HCT116 (cell line): ENCODE measurements at regions not wholly inside any gene's neighbourhood (a gene's known extent, or its start where the extent isn't known, plus 50 kb on each side); places are given as distances from the start of the nearest gene placed in this dataset.

Source experiments
- ATAC-seq: fragments of 200-7000 bp; cut with Tn5 transposase; 2 replicates; pipeline ENCODE4 v1.9.1; 2020; ENCODE audit warnings: mild to moderate bottlenecking, moderate library complexity
- BruUV-seq: library from RNA; stranded (reverse); fragments of 400-500 nt; replicated peaks from 2 replicates; lab custom pipeline; 2021; lab: Mats Ljungman, UMichigan
- CTCF ChIA-PET: fragments of 300-600 bp; sonication (Branson Sonifier 250); formaldehyde crosslinking; loops from one replicate; lab custom pipeline; 2021; ENCODE audit warnings: antibody characterized with exemption; lab: Charles Lee
- POLR2A ChIA-PET: fragments of 300-600, 350-600 bp; sonication (Branson Sonifier 250); formaldehyde crosslinking; loops from one replicate; lab custom pipeline; 2021; ENCODE audit warnings: antibody characterized with exemption; lab: Charles Lee
- RAD21 ChIA-PET, 2 experiments: fragments of 300-600 bp; sonication (Branson Sonifier 250); formaldehyde crosslinking; loops; one replicate each; lab custom pipeline; 2023; ENCODE audit warnings: low total read pairs in 2 of 2; ENCODE audit not compliant: uncharacterized antibody in 2 of 2, unreplicated experiment in 2 of 2, low non-redundant PET in 1 of 2; lab: Charles Lee
- DNase-seq: peaks from one replicate; pipeline ENCODE4 v3.0.0-alpha.2; 2010; ENCODE audit warnings: low read depth, low spot score
- H2AFZ ChIP-seq: fragments of 200-600 bp; shearing (Covaris generic), sonication (generic); 2 replicates; pipeline ENCODE4 v1.6.1; 2017; ENCODE audit warnings: low read depth, mixed run types, mixed read lengths, antibody characterized with exemption, low read length; ENCODE audit not compliant: poor library complexity, severe bottlenecking
- H3K27ac ChIP-seq: 2 replicates; pipeline ENCODE4 v1.5.1; 2012; ENCODE audit warnings: low read depth, low read length
- H3K27me3 ChIP-seq: fragments of 200-600 bp; sonication (generic); 2 replicates; pipeline ENCODE4 v1.6.1; 2016; ENCODE audit warnings: mixed run types, low read length, mixed read lengths; ENCODE audit not compliant: insufficient read depth
- H3K36me3 ChIP-seq, 2 experiments: fragments of 200-500 bp in 1 of 2; fragments of 200-600 bp in 1 of 2; sonication (Bioruptor generic) in 1 of 2; sonication (generic) in 1 of 2; 2 replicates each; pipeline versions ENCODE4 v1.5.1 to v1.6.1; 2014 to 2016; ENCODE audit warnings: low read length in 2 of 2, inconsistent platforms in 1 of 2, mixed read lengths in 1 of 2, mixed run types in 1 of 2; ENCODE audit not compliant: insufficient read depth in 2 of 2, control insufficient read depth in 1 of 2
- H3K4me1 ChIP-seq, 2 experiments: fragments of 200-600 bp in 1 of 2; sonication (generic) in 1 of 2; 2 replicates each; pipeline versions ENCODE4 v1.5.1 to v1.6.1; 2012 to 2017; ENCODE audit warnings: low read length in 2 of 2, inconsistent platforms in 1 of 2, mild to moderate bottlenecking in 1 of 2, mixed read lengths in 1 of 2, mixed run types in 1 of 2, moderate library complexity in 1 of 2; ENCODE audit not compliant: insufficient read depth in 2 of 2, control insufficient read depth in 1 of 2
- H3K4me2 ChIP-seq: fragments of 200-600 bp; sonication (generic); 2 replicates; pipeline ENCODE4 v1.6.1; 2017; ENCODE audit warnings: mixed run types, low read length, mixed read lengths
- H3K4me3 ChIP-seq, 2 experiments: fragments of 200-600 bp in 1 of 2; sonication (generic) in 1 of 2; replicated peaks in 1 of 2; 2 replicates each; pipeline ENCODE4 v1.5.1; 2011 to 2016; ENCODE audit warnings: low read length in 2 of 2, control low read depth in 1 of 2, low read depth in 1 of 2, mild to moderate bottlenecking in 1 of 2, mixed read lengths in 1 of 2, mixed run types in 1 of 2
- H3K79me2 ChIP-seq: fragments of 200-600 bp; sonication (generic); 2 replicates; pipeline ENCODE4 v1.6.1; 2017; ENCODE audit warnings: mild to moderate bottlenecking, mixed run types, low read length, moderate library complexity, mixed read lengths; ENCODE audit not compliant: insufficient read depth
- H3K9ac ChIP-seq: fragments of 200-600 bp; sonication (generic); 2 replicates; pipeline ENCODE4 v1.6.1; 2016; ENCODE audit warnings: low read length, mixed read lengths
- H3K9me2 ChIP-seq: fragments of 200-600 bp; sonication (generic), shearing (Covaris generic); 2 replicates; pipeline ENCODE4 v1.6.1; 2017; ENCODE audit warnings: mixed run types, mild to moderate bottlenecking, moderate library complexity; ENCODE audit not compliant: insufficient read depth
- H3K9me3 ChIP-seq, 2 experiments: fragments of 200-500 bp in 1 of 2; fragments of 200-600 bp in 1 of 2; sonication (Bioruptor generic) in 1 of 2; sonication (generic) in 1 of 2; 2 replicates each; pipeline ENCODE4 v1.6.1; 2014 to 2017; ENCODE audit warnings: low read length in 2 of 2, mixed read lengths in 2 of 2, inconsistent platforms in 1 of 2, low read depth in 1 of 2, mild to moderate bottlenecking in 1 of 2, mixed run types in 1 of 2, moderate library complexity in 1 of 2; ENCODE audit not compliant: control insufficient read depth in 1 of 2, insufficient read depth in 1 of 2
- H4K20me1 ChIP-seq: fragments of 200-600 bp; sonication (generic), shearing (Covaris generic); 2 replicates; pipeline ENCODE4 v1.6.1; 2017; ENCODE audit warnings: mixed run types, mild to moderate bottlenecking, moderate library complexity; ENCODE audit not compliant: insufficient read depth
- CEBPB ChIP-seq: IDR thresholded peaks from 2 replicates; pipeline ENCODE4 v1.6.1; 2012; ENCODE audit warnings: low read depth
- ELF1 ChIP-seq: IDR thresholded peaks from 2 replicates; pipeline ENCODE4 v1.6.1; 2012; ENCODE audit warnings: low read depth, borderline replicate concordance
- REST ChIP-seq: IDR thresholded peaks from 2 replicates; pipeline ENCODE4 v1.6.1; 2012; ENCODE audit warnings: low read depth
- YY1 ChIP-seq: IDR thresholded peaks from 2 replicates; pipeline ENCODE4 v1.6.1; 2011; ENCODE audit warnings: low read length, low read depth, moderate library complexity, mild to moderate bottlenecking; ENCODE audit not compliant: insufficient replicate concordance; ENCODE audit errors: extremely low read depth
- ZNF274 ChIP-seq: fragments of 200-500 bp; sonication (Bioruptor generic); IDR thresholded peaks from 2 replicates; pipeline ENCODE4 v1.6.1; 2014; ENCODE audit warnings: mild to moderate bottlenecking, low read depth, low read length, inconsistent platforms
- intact Hi-C: fragments of 100-400 bp; cut with micrococcal nuclease; formaldehyde crosslinking; loops from 2 replicates; pipeline ENCODE4 v1.10.0; 2022
- TF ChIP-seq, protein P1 (sequence below), 3 experiments: fragments of 200-600 bp in 1 of 3; sonication (generic) in 1 of 3; IDR thresholded peaks in 2 of 3; conservative IDR thresholded peaks in 1 of 3; 2 replicates each; pipeline ENCODE4 v1.5.1; 2012 to 2017; ENCODE audit warnings: low read depth in 2 of 3, low read length in 2 of 3, antibody characterized with exemption in 1 of 3, borderline replicate concordance in 1 of 3, control low read depth in 1 of 3, mild to moderate bottlenecking in 1 of 3, mixed read lengths in 1 of 3, mixed run types in 1 of 3, moderate library complexity in 1 of 3; ENCODE audit not compliant: insufficient read depth in 1 of 3
- TF ChIP-seq, protein P2 (sequence below): IDR thresholded peaks from 2 replicates; pipeline ENCODE4 v1.6.1; 2012

GRCh38 chr1:82346141-82346540, 545.4 kb downstream of the ADGRL2 start:
- RAD21 ChIA-PET, result no interaction called here

More at GRCh38 chr1:82346141-82346540, 545.4 kb downstream of the ADGRL2 start:
- H3K79me2 ChIP-seq, result no peaks in the 10 kb centered on the region
- H3K4me2 ChIP-seq, result no peak overlapping the region
- no peaks in the 10 kb centered on the region for H3K27me3 ChIP-seq
- no peak overlapping the region for H3K9ac ChIP-seq
- no peaks in the 10 kb centered on the region for H3K9me2 ChIP-seq
- H3K9me3 ChIP-seq, result no peaks in the 10 kb centered on the region; a peak in 1 of 4 replicates
- no peaks in the 10 kb centered on the region for H3K4me1 ChIP-seq
- no peak overlapping the region for H3K27ac ChIP-seq
- H3K4me3 ChIP-seq, result no peak overlapping the region
- H3K36me3 ChIP-seq, result no peaks in the 10 kb centered on the region
- no peak for DNase-seq
- no peak overlapping the region for H2AFZ ChIP-seq
- no peak for ATAC-seq
- no TSS peak for BruUV-seq
- no peak for TF ChIP-seq YY1
- no peak for TF ChIP-seq CEBPB
- no peak for TF ChIP-seq ELF1
- TF ChIP-seq, protein P1, sequence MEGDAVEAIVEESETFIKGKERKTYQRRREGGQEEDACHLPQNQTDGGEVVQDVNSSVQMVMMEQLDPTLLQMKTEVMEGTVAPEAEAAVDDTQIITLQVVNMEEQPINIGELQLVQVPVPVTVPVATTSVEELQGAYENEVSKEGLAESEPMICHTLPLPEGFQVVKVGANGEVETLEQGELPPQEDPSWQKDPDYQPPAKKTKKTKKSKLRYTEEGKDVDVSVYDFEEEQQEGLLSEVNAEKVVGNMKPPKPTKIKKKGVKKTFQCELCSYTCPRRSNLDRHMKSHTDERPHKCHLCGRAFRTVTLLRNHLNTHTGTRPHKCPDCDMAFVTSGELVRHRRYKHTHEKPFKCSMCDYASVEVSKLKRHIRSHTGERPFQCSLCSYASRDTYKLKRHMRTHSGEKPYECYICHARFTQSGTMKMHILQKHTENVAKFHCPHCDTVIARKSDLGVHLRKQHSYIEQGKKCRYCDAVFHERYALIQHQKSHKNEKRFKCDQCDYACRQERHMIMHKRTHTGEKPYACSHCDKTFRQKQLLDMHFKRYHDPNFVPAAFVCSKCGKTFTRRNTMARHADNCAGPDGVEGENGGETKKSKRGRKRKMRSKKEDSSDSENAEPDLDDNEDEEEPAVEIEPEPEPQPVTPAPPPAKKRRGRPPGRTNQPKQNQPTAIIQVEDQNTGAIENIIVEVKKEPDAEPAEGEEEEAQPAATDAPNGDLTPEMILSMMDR (IDR thresholded peaks at IDR 0.05 in 2 of 3, conservative IDR thresholded peaks at IDR 0.05 in 1 of 3; ENCODE audit: borderline replicate concordance in 1 of 3, insufficient read depth in 1 of 3, low read depth in 2 of 3, low read length in 2 of 3), result no peak
- TF ChIP-seq REST, result no peak
- TF ChIP-seq, protein P2, sequence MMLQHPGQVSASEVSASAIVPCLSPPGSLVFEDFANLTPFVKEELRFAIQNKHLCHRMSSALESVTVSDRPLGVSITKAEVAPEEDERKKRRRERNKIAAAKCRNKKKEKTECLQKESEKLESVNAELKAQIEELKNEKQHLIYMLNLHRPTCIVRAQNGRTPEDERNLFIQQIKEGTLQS, result no peak
- no peak for TF ChIP-seq ZNF274
- TF ChIP-seq, all 23 proteins: peak for 0
- POLR2A ChIA-PET, result no interaction called here
- CTCF ChIA-PET, result no interaction called here
- no peaks in the 10 kb centered on the region; the same call in 1 of the 2 replicates for H4K20me1 ChIP-seq
- intact Hi-C loops, result no loop called here
